ENCODE measurements at regions not wholly inside any gene's neighbourhood (a gene's known extent, or its start where the extent isn't known, plus 50 kb on each side); places are given as distances from the start of the nearest gene placed in this dataset.

- TF ChIP-seq CTCF (IDR thresholded peaks at IDR 0.05; ENCODE audit: low read depth, low read length) (no peak), EZH2phosphoT487 (IDR thresholded peaks at IDR 0.05; ENCODE audit: low read depth) (no peak)
Measured at GRCh38 chr13:105663182-105663581, 872.3 kb downstream of the EFNB2 start.

Data from OCI-LY3 (cell line).